Nucleus accumbens (tissue), 56 donors: ENCODE measurements at regions not wholly inside any gene's neighbourhood (a gene's known extent, or its start where the extent isn't known, plus 50 kb on each side); places are given as distances from the start of the nearest gene placed in this dataset.

ENCODE experiments used
- DNase-seq, 56 donors: peaks; one replicate each; lab custom pipeline; 2025; lab: John Stamatoyannopoulos, UW

GRCh38 chr5:156274453-156274852, 52.5 kb upstream of the SGCD start:
- no peak for DNase-seq
